IMR-90 (cell line): ENCODE measurements at regions not wholly inside any gene's neighbourhood (a gene's known extent, or its start where the extent isn't known, plus 50 kb on each side); places are given as distances from the start of the nearest gene placed in this dataset.
A peak's percentile ranks its signal among the peaks of the same experiment; 100 is the strongest.

ENCODE experiments used
- ATAC-seq: fragments of 200-7000 bp; cut with Tn5 transposase; 2 replicates; pipeline ENCODE4 v1.9.1; 2020; ENCODE audit warnings: low read depth, mild to moderate bottlenecking, moderate library complexity
- BruUV-seq: library from RNA; stranded (reverse); fragments of 400-500 nt; replicated peaks from 2 replicates; lab custom pipeline; 2021; lab: Mats Ljungman, UMichigan
- CTCF ChIA-PET: fragments of 300-600 bp; formaldehyde crosslinking; extraction: SDS; loops from one replicate; lab custom pipeline; 2021; ENCODE audit warnings: antibody characterized with exemption; lab: Yijun Ruan, JAX
- POLR2A ChIA-PET: fragments of 300-600 bp; sonication (Branson Sonifier 250); formaldehyde crosslinking; loops from one replicate; lab custom pipeline; 2022; ENCODE audit warnings: antibody characterized with exemption; ENCODE audit not compliant: unreplicated experiment; lab: Charles Lee
- DNase-seq: peaks from one replicate; pipeline ENCODE4 v3.0.0; 2013
- H2AFZ ChIP-seq: replicated peaks from 2 replicates; pipeline ENCODE3; 2013; ENCODE audit warnings: low read length, mild to moderate bottlenecking; ENCODE audit not compliant: poor library complexity
- H2AK5ac ChIP-seq: 2 replicates; pipeline ENCODE4 v1.6.1; 2013; ENCODE audit warnings: low read depth, low read length, inconsistent platforms
- H2AK9ac ChIP-seq: replicated peaks from 2 replicates; pipeline ENCODE3; 2013; ENCODE audit warnings: mild to moderate bottlenecking, low read depth, low read length, moderate library complexity; ENCODE audit not compliant: poor library complexity
- H2BK120ac ChIP-seq: 2 replicates; pipeline ENCODE4 v1.6.1; 2013; ENCODE audit warnings: low read depth, low read length, inconsistent platforms
- H2BK15ac ChIP-seq: 3 replicates; pipeline ENCODE4 v1.6.1; 2013; ENCODE audit warnings: low read depth, low read length, inconsistent platforms
- H2BK20ac ChIP-seq: 2 replicates; pipeline ENCODE4 v1.6.1; 2013; ENCODE audit warnings: low read depth, mild to moderate bottlenecking, inconsistent platforms, low read length, moderate library complexity
- H2BK5ac ChIP-seq: 2 replicates; pipeline ENCODE4 v1.6.1; 2013; ENCODE audit warnings: mild to moderate bottlenecking, low read depth, low read length, inconsistent platforms; ENCODE audit not compliant: poor library complexity, severe bottlenecking
- H3K14ac ChIP-seq: replicated peaks from 2 replicates; pipeline ENCODE4 v1.6.1; 2013; ENCODE audit warnings: low read depth, low read length, inconsistent platforms
- H3K18ac ChIP-seq: 2 replicates; pipeline ENCODE4 v1.6.1; 2013; ENCODE audit warnings: low read depth, low read length, control low read depth
- H3K23ac ChIP-seq: 2 replicates; pipeline ENCODE4 v1.6.1; 2013; ENCODE audit warnings: low read depth, low read length, inconsistent platforms
- H3K27ac ChIP-seq: 2 replicates; pipeline ENCODE4 v1.5.1; 2013; ENCODE audit warnings: mild to moderate bottlenecking, control low read depth, low read length; ENCODE audit not compliant: insufficient read depth
- H3K27me3 ChIP-seq: 2 replicates; pipeline ENCODE4 v1.6.1; 2013; ENCODE audit warnings: low read length; ENCODE audit not compliant: control insufficient read depth, insufficient read depth
- H3K36me3 ChIP-seq: 2 replicates; pipeline ENCODE4 v1.6.1; 2013; ENCODE audit warnings: low read length, mixed read lengths; ENCODE audit not compliant: control insufficient read depth, insufficient read depth
- H3K4ac ChIP-seq: 2 replicates; pipeline ENCODE4 v1.6.1; 2013; ENCODE audit warnings: low read depth, low read length, inconsistent platforms
- H3K4me1 ChIP-seq: 2 replicates; pipeline ENCODE4 v1.6.1; 2013; ENCODE audit warnings: low read length, mixed read lengths; ENCODE audit not compliant: control insufficient read depth, insufficient read depth
- H3K4me2 ChIP-seq: 2 replicates; pipeline ENCODE4 v1.6.1; 2013; ENCODE audit warnings: low read depth, mild to moderate bottlenecking, control low read depth, low read length, moderate library complexity
- H3K4me3 ChIP-seq: 2 replicates; pipeline ENCODE4 v1.5.1; 2013; ENCODE audit warnings: low read depth, mild to moderate bottlenecking, control low read depth, low read length, moderate library complexity; ENCODE audit not compliant: insufficient read depth
- H3K56ac ChIP-seq: 2 replicates; pipeline ENCODE4 v1.6.1; 2013; ENCODE audit warnings: low read length, inconsistent platforms; ENCODE audit not compliant: insufficient read depth; ENCODE audit errors: extremely low read depth
- H3K79me1 ChIP-seq, 2 experiments: 2 replicates each; pipeline ENCODE4 v1.6.1; 2013; ENCODE audit warnings: low read length in 2 of 2, inconsistent platforms in 1 of 2, low read depth in 1 of 2
- H3K9ac ChIP-seq: 2 replicates; pipeline ENCODE4 v1.6.1; 2013; ENCODE audit warnings: low read depth, low read length, control low read depth
- H3K9me1 ChIP-seq: 2 replicates; pipeline ENCODE4 v1.6.1; 2013; ENCODE audit warnings: low read length, inconsistent platforms; ENCODE audit not compliant: insufficient read depth
- H3K9me3 ChIP-seq: 2 replicates; pipeline ENCODE4 v1.6.1; 2013; ENCODE audit warnings: low read length; ENCODE audit not compliant: control insufficient read depth, insufficient read depth
- H4K20me1 ChIP-seq: 2 replicates; pipeline ENCODE4 v1.6.1; 2013; ENCODE audit warnings: low read length, inconsistent platforms; ENCODE audit not compliant: insufficient read depth
- H4K5ac ChIP-seq: 2 replicates; pipeline ENCODE4 v1.6.1; 2013; ENCODE audit warnings: mild to moderate bottlenecking, low read depth, low read length, control low read depth
- H4K8ac ChIP-seq, 2 experiments: 2 replicates each; pipeline ENCODE4 v1.6.1; 2013; ENCODE audit warnings: low read depth in 2 of 2, low read length in 2 of 2, control low read depth in 1 of 2, inconsistent platforms in 1 of 2
- H4K91ac ChIP-seq: 2 replicates; pipeline ENCODE4 v1.6.1; 2013; ENCODE audit warnings: low read depth, low read length, inconsistent platforms; ENCODE audit not compliant: insufficient read depth
- CEBPB ChIP-seq: IDR thresholded peaks from 2 replicates; pipeline ENCODE4 v1.6.1; 2012; ENCODE audit warnings: low read depth, low read length, improper control_type of control experiment
- CTCF ChIP-seq: conservative IDR thresholded peaks from 2 replicates; pipeline ENCODE4 v1.5.1; 2012; ENCODE audit warnings: mild to moderate bottlenecking, low read depth, low read length, improper control_type of control experiment
- MAFK ChIP-seq: IDR thresholded peaks from 2 replicates; pipeline ENCODE4 v1.6.1; 2012; ENCODE audit warnings: low read depth, low read length, improper control_type of control experiment
- MAZ ChIP-seq: IDR thresholded peaks from 2 replicates; pipeline ENCODE4 v1.6.1; 2012; ENCODE audit warnings: low read depth, mild to moderate bottlenecking, low read length, improper control_type of control experiment, moderate library complexity, borderline replicate concordance
- MXI1 ChIP-seq: IDR thresholded peaks from 2 replicates; pipeline ENCODE4 v1.6.1; 2012; ENCODE audit warnings: low read depth, mild to moderate bottlenecking, low read length, moderate library complexity, borderline replicate concordance
- RCOR1 ChIP-seq: IDR thresholded peaks from 2 replicates; pipeline ENCODE4 v1.6.1; 2012; ENCODE audit warnings: mild to moderate bottlenecking, low read length, improper control_type of control experiment; ENCODE audit not compliant: insufficient replicate concordance
- SMC3 ChIP-seq: fragments of 150-350 bp; IDR thresholded peaks from 2 replicates; pipeline ENCODE4 v1.6.1; 2016; ENCODE audit warnings: low read depth, mild to moderate bottlenecking, antibody characterized with exemption, low read length, moderate library complexity
- USF2 ChIP-seq: fragments of 150-350 bp; IDR thresholded peaks from 2 replicates; pipeline ENCODE4 v1.6.1; 2017; ENCODE audit warnings: mild to moderate bottlenecking, antibody characterized with exemption, low read length, low read depth
- WGBS, 2 experiments: methylation state at CpG; one replicate each; pipeline versions ENCODE4 v1.1.5 to v1.1.7; 2013; ENCODE audit warnings: missing lambda C conversion rate in 2 of 2; ENCODE audit not compliant: insufficient read length in 1 of 2; ENCODE audit errors: extremely low coverage in 2 of 2; 5-methylcytosine and 5-hydroxymethylcytosine counted together
- dilution Hi-C: fragments of 300-500 bp; cut with HindIII; formaldehyde crosslinking; loops from one replicate; pipeline ENCODE4 v1.14.3; 2018; ENCODE audit warnings: low sequenced_read_pairs; ENCODE audit not compliant: unreplicated experiment
- in situ Hi-C: fragments of 300-500 bp; cut with MboI; formaldehyde crosslinking; loops from 3 replicates; pipeline ENCODE4 v1.14.3; 2019; ENCODE audit warnings: low sequenced_read_pairs, inconsistent platforms, mixed read lengths
- intact Hi-C: fragments of 100-400 bp; cut with micrococcal nuclease; formaldehyde crosslinking; loops from 2 replicates; pipeline ENCODE4 v1.10.0; 2022

GRCh38 chr11:15888556-15889345 lies 467.6 kb downstream of the SOX6 start:
- no peak overlapping the region for H2AFZ ChIP-seq
- peak overlapping the region; percentile 74; the same call in 1 of the 2 replicates for H3K18ac ChIP-seq
- DNase-seq (peak; percentile 11), ATAC-seq (no peak)
- 100% methylated on average over 1 of the region's 2 CpGs; no CpG with 5 or more reads in 1 of the 2 experiments for WGBS, 2 experiments
- TF ChIP-seq MAFK (no peak), CEBPB (no peak), SMC3 (no peak), USF2 (no peak), CTCF (no peak), MAZ (no peak), RCOR1 (no peak), MXI1 (no peak)
- in situ Hi-C loops (no loop called here), dilution Hi-C loops (no loop called here), intact Hi-C loops (no loop called here)
- H3K4ac ChIP-seq, result peak overlapping the region; percentile 70
- H3K14ac ChIP-seq, result peak overlapping the region; percentile 3
- H3K36me3 ChIP-seq, result no peaks in the 10 kb centered on the region
- peaks cover 21% of the 10 kb centered on the region for H3K9me1 ChIP-seq
- H4K20me1 ChIP-seq, result no peaks in the 10 kb centered on the region
- no peaks in the 10 kb centered on the region for H3K79me1 ChIP-seq
- H3K4me3 ChIP-seq, result no peak overlapping the region
- H3K27me3 ChIP-seq, result no peaks in the 10 kb centered on the region
- POLR2A ChIA-PET, result interaction anchor here (0.5 to 1.4 kb wide), 3 partner anchors 141 to 719 kb away, joined by 3 to 14 read pairs (median 10); no protein-coding TSS in a partner anchor
- H3K23ac ChIP-seq, result no peak overlapping the region
- H2AK9ac ChIP-seq, result no peak overlapping the region
- no peaks in the 10 kb centered on the region for H3K9me3 ChIP-seq
- CTCF ChIA-PET, result interaction anchor here (1.3 kb wide), 1 partner anchor 181 kb away, joined by 3 read pairs; no protein-coding TSS in a partner anchor
- H3K27ac ChIP-seq, result peak overlapping the region; percentile 42; the same call in 1 of the 2 replicates
- peak overlapping the region; percentile 18 for H4K5ac ChIP-seq
- peak overlapping the region; percentile 3 for H2BK5ac ChIP-seq
- peak overlapping the region; percentile 7; the same call in 1 of the 2 replicates for H2AK5ac ChIP-seq
- no peak overlapping the region for H3K4me2 ChIP-seq
- no peak overlapping the region for H3K56ac ChIP-seq
- H2BK20ac ChIP-seq, result peak overlapping the region; percentile 89
- peak overlapping the region; percentile 72; the same call in 1 of the 2 replicates for H4K91ac ChIP-seq
- H3K9ac ChIP-seq, result no peak overlapping the region
- peak overlapping the region; percentile 93 for H2BK120ac ChIP-seq
- peak overlapping the region in 1 of 2 experiments; percentile 34; a peak in 2 of 4 replicates for H4K8ac ChIP-seq
- no peak overlapping the region for H2BK15ac ChIP-seq
- peaks cover 35% of the 10 kb centered on the region for H3K4me1 ChIP-seq
- BruUV-seq, result no TSS peak
